ENCODE measurements at regions not wholly inside any gene's neighbourhood (a gene's known extent, or its start where the extent isn't known, plus 50 kb on each side); places are given as distances from the start of the nearest gene placed in this dataset.

DNA sequence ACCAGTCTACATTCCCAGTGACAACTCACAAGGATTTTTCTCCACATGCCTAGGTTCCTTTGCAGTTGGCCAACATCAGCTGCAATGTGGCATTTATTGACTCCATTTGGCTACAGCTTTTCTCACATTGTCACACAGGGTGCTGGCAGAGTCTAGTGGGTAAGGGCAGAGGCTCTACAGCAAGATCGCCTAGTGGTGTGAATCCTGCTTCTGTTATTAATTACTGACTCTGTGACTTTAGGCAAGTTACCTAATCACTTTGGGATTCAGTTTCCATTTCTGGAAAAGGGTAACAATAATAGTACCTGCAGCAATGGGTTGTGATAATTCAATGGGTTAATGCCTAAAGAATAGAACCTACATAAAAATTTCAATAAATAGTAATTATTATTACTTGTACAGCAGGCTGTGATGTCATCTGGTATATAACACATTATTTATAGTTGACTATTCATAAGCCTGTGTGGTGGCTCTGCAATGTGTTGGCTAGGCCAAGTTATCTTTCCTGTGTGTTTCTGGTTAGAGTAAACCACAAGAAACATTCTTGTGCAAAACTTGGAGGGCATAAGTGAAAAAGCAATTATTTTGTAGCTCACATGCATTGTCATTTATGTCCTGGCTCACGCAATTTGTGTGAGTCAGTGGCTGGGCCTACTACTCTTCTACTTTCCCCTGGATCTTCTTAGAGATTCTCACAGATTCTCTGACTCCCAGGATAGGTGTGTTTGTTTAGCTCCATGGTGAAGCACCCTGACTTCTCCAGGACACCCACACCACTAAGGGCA is 59.5 kb downstream of the PTGS2 start:
- Mint-ChIP-seq H3K4me1 (no peaks in the 10 kb centered on the region), H3K36me3 (no peaks in the 10 kb centered on the region), H3K27me3 (ENCODE audit: low read depth) (no peaks in the 10 kb centered on the region), H3K27ac (no peak overlapping the region), H3K4me3 (no peak overlapping the region), H3K9me3 (no peaks in the 10 kb centered on the region)
- no peak for DNase-seq (ENCODE audit: low spot score in 2 of 2, unreplicated experiment in 2 of 2)
- TF ChIP-seq, protein P1, sequence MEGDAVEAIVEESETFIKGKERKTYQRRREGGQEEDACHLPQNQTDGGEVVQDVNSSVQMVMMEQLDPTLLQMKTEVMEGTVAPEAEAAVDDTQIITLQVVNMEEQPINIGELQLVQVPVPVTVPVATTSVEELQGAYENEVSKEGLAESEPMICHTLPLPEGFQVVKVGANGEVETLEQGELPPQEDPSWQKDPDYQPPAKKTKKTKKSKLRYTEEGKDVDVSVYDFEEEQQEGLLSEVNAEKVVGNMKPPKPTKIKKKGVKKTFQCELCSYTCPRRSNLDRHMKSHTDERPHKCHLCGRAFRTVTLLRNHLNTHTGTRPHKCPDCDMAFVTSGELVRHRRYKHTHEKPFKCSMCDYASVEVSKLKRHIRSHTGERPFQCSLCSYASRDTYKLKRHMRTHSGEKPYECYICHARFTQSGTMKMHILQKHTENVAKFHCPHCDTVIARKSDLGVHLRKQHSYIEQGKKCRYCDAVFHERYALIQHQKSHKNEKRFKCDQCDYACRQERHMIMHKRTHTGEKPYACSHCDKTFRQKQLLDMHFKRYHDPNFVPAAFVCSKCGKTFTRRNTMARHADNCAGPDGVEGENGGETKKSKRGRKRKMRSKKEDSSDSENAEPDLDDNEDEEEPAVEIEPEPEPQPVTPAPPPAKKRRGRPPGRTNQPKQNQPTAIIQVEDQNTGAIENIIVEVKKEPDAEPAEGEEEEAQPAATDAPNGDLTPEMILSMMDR (IDR thresholded peaks at IDR 0.05; ENCODE audit: unreplicated experiment), result no peak

DNA sequence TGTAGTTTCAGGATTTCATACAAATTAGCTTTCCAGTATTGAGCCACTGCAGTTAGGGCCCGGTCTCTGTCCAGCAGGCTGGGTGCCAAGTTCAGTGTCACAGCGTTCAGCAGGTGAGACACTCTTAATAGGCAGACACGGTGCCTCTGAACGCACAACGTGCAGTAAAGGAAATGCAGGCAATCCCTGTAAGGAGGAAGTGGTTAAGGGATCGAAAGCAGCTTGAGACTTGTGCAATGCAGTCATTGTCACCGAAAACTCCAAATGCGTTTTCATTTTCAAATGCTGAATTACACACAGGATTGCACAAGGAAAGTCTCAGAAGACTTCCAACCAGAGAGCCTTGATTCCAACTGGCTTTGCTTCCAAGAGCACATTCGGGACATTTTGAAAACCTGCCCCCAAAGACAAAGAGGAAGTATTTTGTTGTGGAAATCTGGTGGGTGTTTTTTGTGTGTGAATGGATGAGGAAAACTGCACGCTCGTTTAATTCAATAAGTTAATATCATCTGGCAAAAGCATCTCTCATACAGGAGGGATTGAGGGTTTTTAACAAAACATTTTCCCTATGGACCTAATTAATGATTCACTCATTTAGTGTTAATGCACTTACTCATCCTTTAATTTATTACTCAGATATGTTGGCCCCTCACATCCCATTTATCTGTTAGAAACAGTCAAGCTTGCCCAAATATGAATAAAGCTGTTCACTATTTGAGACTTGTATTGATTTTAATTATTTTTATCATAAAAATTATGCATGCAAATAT is 61.6 kb downstream of the PTGS2 start:
- Mint-ChIP-seq H3K4me3 (no peak overlapping the region), H3K27ac (no peak overlapping the region), H3K36me3 (no peaks in the 10 kb centered on the region), H3K27me3 (ENCODE audit: low read depth) (no peaks in the 10 kb centered on the region), H3K4me1 (no peaks in the 10 kb centered on the region), H3K9me3 (no peaks in the 10 kb centered on the region)
- TF ChIP-seq, protein P1 (IDR thresholded peaks at IDR 0.05; ENCODE audit: unreplicated experiment), result no peak
- DNase-seq (ENCODE audit: low spot score in 2 of 2, unreplicated experiment in 2 of 2), result no peak

DNA sequence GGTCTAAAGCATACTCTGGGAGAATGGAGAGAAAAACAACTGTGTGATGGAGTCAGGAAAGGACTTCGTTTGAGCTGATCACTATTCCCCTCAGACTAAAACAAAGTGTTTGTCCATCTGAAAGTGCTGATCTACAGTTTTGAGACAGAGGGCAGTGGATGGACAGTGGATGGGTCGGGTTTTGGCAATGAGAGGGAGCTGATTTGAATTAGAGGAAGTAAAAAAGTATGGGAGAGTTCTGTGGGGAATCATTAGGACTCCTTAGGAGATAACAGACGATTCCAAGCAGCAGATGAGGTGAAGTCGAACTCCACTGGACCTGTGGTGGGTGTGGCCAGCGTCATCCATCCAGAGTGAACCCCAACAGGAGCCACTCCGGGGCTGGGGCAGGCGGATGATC is 62.3 kb downstream of the PTGS2 start:
- Mint-ChIP-seq H3K4me3 (no peak overlapping the region), H3K9me3 (no peaks in the 10 kb centered on the region), H3K27ac (no peak overlapping the region), H3K4me1 (no peaks in the 10 kb centered on the region), H3K27me3 (ENCODE audit: low read depth) (no peaks in the 10 kb centered on the region), H3K36me3 (no peaks in the 10 kb centered on the region)
- no peak for DNase-seq (ENCODE audit: low spot score in 2 of 2, unreplicated experiment in 2 of 2)
- TF ChIP-seq, protein P1 (IDR thresholded peaks at IDR 0.05; ENCODE audit: unreplicated experiment), result no peak

DNA sequence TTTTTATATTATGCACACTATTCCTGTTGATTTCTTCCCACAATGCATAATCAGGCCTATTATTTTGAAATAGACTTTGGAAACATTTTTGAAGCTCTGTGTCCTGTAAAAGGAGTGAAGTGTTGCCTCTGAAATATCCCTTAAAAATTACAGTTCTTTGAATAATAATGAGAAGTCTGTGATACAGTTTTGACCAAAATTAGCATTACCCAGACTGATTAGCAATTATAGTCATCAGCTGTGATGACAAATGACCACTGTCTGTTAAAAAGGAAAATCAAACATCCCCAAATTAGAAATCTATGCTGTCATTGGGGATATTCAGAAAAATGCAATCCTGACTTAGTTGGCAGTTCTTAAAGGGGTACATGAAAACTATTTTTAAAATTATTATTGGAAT is 63.7 kb downstream of the PTGS2 start:
- no peak for DNase-seq (ENCODE audit: low spot score in 2 of 2, unreplicated experiment in 2 of 2)
- no peak overlapping the region for H3K4me3 Mint-ChIP-seq
- H3K36me3 Mint-ChIP-seq, result no peaks in the 10 kb centered on the region
- TF ChIP-seq, protein P1 (IDR thresholded peaks at IDR 0.05; ENCODE audit: unreplicated experiment), result no peak
- H3K27ac Mint-ChIP-seq, result no peak overlapping the region
- H3K9me3 Mint-ChIP-seq, result no peaks in the 10 kb centered on the region
- H3K27me3 Mint-ChIP-seq (ENCODE audit: low read depth), result no peaks in the 10 kb centered on the region
- no peaks in the 10 kb centered on the region for H3K4me1 Mint-ChIP-seq

DNA sequence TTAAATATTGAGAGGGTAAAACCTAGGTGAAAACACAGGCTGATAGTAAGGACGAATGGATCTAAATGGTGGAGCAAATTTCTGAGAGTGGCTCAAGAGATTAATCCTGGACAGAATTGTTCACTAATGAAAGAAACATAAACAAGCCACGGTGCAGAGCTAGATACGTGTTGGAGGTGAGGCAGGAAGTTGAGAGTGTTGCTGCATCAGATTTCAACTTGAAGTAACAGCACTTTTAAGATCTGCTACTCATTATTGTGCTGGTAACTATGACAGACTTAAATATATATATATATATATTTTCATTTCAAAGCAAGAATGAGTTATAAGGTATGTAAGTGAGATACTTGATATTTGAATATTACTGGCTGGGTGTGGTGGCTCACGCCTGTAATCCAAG is 64.9 kb downstream of the PTGS2 start:
- no peaks in the 10 kb centered on the region for H3K4me1 Mint-ChIP-seq
- H3K27ac Mint-ChIP-seq, result no peak overlapping the region
- no peaks in the 10 kb centered on the region for H3K9me3 Mint-ChIP-seq
- TF ChIP-seq, protein P1 (IDR thresholded peaks at IDR 0.05; ENCODE audit: unreplicated experiment), result no peak
- no peak overlapping the region for H3K4me3 Mint-ChIP-seq
- DNase-seq (ENCODE audit: low spot score in 2 of 2, unreplicated experiment in 2 of 2), result no peak
- no peaks in the 10 kb centered on the region for H3K36me3 Mint-ChIP-seq
- no peaks in the 10 kb centered on the region for H3K27me3 Mint-ChIP-seq (ENCODE audit: low read depth)
